ENCODE measurements at regions not wholly inside any gene's neighbourhood (a gene's known extent, or its start where the extent isn't known, plus 50 kb on each side); places are given as distances from the start of the nearest gene placed in this dataset.

- H3K4me1 ChIP-seq: no peaks in the 10 kb centered on the region
- H3K79me2 ChIP-seq: no peaks in the 10 kb centered on the region
- H3K27ac ChIP-seq: no peak overlapping the region
- H3K36me3 ChIP-seq (ENCODE audit: control insufficient read depth, insufficient read depth, low read length): no peaks in the 10 kb centered on the region
- no peaks in the 10 kb centered on the region for H3K9me3 ChIP-seq (ENCODE audit: control insufficient read depth, low read length)
- H3K4me2 ChIP-seq (ENCODE audit: low read length): no peak overlapping the region
- TF ChIP-seq, protein P1, sequence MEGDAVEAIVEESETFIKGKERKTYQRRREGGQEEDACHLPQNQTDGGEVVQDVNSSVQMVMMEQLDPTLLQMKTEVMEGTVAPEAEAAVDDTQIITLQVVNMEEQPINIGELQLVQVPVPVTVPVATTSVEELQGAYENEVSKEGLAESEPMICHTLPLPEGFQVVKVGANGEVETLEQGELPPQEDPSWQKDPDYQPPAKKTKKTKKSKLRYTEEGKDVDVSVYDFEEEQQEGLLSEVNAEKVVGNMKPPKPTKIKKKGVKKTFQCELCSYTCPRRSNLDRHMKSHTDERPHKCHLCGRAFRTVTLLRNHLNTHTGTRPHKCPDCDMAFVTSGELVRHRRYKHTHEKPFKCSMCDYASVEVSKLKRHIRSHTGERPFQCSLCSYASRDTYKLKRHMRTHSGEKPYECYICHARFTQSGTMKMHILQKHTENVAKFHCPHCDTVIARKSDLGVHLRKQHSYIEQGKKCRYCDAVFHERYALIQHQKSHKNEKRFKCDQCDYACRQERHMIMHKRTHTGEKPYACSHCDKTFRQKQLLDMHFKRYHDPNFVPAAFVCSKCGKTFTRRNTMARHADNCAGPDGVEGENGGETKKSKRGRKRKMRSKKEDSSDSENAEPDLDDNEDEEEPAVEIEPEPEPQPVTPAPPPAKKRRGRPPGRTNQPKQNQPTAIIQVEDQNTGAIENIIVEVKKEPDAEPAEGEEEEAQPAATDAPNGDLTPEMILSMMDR (IDR thresholded peaks at IDR 0.05): no peak
- H3K9ac ChIP-seq: no peak overlapping the region
- H3K27me3 ChIP-seq (ENCODE audit: control insufficient read depth, insufficient read depth, low read length): no peaks in the 10 kb centered on the region
- no peak overlapping the region for H2AFZ ChIP-seq
- H3K4me3 ChIP-seq (ENCODE audit: low read depth, low read length): no peak overlapping the region
These were observed 105.1 kb upstream of the NFE2L3 start for GRCh38 chr7:26046878-26047277.

- Histone ChIP-seq H3K4me2 (ENCODE audit: low read length) (no peak overlapping the region), H3K36me3 (ENCODE audit: control insufficient read depth, insufficient read depth, low read length) (no peaks in the 10 kb centered on the region), H3K9me3 (ENCODE audit: control insufficient read depth, low read length) (no peaks in the 10 kb centered on the region), H3K4me3 (ENCODE audit: low read depth, low read length) (no peak overlapping the region), H3K27me3 (ENCODE audit: control insufficient read depth, insufficient read depth, low read length) (no peaks in the 10 kb centered on the region), H3K79me2 (no peaks in the 10 kb centered on the region), H3K27ac (no peak overlapping the region), H3K9ac (no peak overlapping the region), H3K4me1 (no peaks in the 10 kb centered on the region), H2AFZ (no peak overlapping the region)
- TF ChIP-seq, protein P1 (IDR thresholded peaks at IDR 0.05): no peak
These were observed 103.3 kb upstream of the NFE2L3 start for GRCh38 chr7:26048663-26049062.

- Histone ChIP-seq H3K4me1 (no peaks in the 10 kb centered on the region), H2AFZ (no peak overlapping the region), H3K27me3 (ENCODE audit: control insufficient read depth, insufficient read depth, low read length) (no peaks in the 10 kb centered on the region)
These were observed 102.9 kb upstream of the NFE2L3 start for GRCh38 chr7:26049081-26049480.

DNA sequence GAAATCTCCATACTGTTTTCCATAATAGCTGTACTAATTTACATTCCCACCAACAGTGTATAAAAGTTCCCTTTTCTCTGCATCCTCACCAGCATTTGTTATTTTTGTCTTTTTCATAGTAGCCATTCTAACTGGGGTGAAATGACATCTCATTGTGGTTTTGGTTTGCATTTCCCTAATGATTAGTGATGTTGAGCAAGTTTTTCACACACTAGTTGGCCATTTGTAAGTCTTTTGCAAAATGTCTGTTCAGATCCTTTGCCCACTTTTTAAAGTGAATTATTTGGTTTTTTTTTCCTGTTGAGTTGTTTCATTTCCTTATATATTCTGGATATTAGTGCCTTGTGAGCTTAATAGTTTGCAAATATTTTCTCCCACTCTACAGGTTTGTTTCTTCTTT, 101.0 kb upstream of the NFE2L3 start:
- no peak overlapping the region for H3K4me2 ChIP-seq (ENCODE audit: low read length)
- TF ChIP-seq, protein P1 (IDR thresholded peaks at IDR 0.05): no peak
- H2AFZ ChIP-seq: no peak overlapping the region
- H3K4me1 ChIP-seq: no peaks in the 10 kb centered on the region
- no peak overlapping the region for H3K4me3 ChIP-seq (ENCODE audit: low read depth, low read length)
- no peaks in the 10 kb centered on the region for H3K27me3 ChIP-seq (ENCODE audit: control insufficient read depth, insufficient read depth, low read length)
- no peak overlapping the region for H3K27ac ChIP-seq
- H3K79me2 ChIP-seq: no peaks in the 10 kb centered on the region
- no peak overlapping the region for H3K9ac ChIP-seq
- H3K36me3 ChIP-seq (ENCODE audit: control insufficient read depth, insufficient read depth, low read length): no peaks in the 10 kb centered on the region
- no peaks in the 10 kb centered on the region for H3K9me3 ChIP-seq (ENCODE audit: control insufficient read depth, low read length)

More at GRCh38 chr7:26049081-26049480, 102.9 kb upstream of the NFE2L3 start:
- Histone ChIP-seq H3K9ac (no peak overlapping the region), H3K4me3 (ENCODE audit: low read depth, low read length) (no peak overlapping the region), H3K9me3 (ENCODE audit: control insufficient read depth, low read length) (no peaks in the 10 kb centered on the region), H3K27ac (no peak overlapping the region), H3K4me2 (ENCODE audit: low read length) (no peak overlapping the region), H3K36me3 (ENCODE audit: control insufficient read depth, insufficient read depth, low read length) (no peaks in the 10 kb centered on the region), H3K79me2 (no peaks in the 10 kb centered on the region)
- TF ChIP-seq, protein P1 (IDR thresholded peaks at IDR 0.05): no peak

GRCh38 chr7:26052706-26053105, 99.3 kb upstream of the NFE2L3 start:
- no peaks in the 10 kb centered on the region for H3K9me3 ChIP-seq (ENCODE audit: control insufficient read depth, low read length)

More at GRCh38 chr7:26052706-26053105, 99.3 kb upstream of the NFE2L3 start:
- Histone ChIP-seq H3K4me3 (ENCODE audit: low read depth, low read length) (no peak overlapping the region), H3K36me3 (ENCODE audit: control insufficient read depth, insufficient read depth, low read length) (no peaks in the 10 kb centered on the region), H2AFZ (no peak overlapping the region), H3K4me1 (no peaks in the 10 kb centered on the region), H3K9ac (no peak overlapping the region), H3K27me3 (ENCODE audit: control insufficient read depth, insufficient read depth, low read length) (no peaks in the 10 kb centered on the region), H3K4me2 (ENCODE audit: low read length) (no peak overlapping the region), H3K27ac (no peak overlapping the region), H3K79me2 (no peaks in the 10 kb centered on the region)
- TF ChIP-seq, protein P1 (IDR thresholded peaks at IDR 0.05): no peak
